Lower leg skin (tissue), 4 donors: ENCODE measurements at regions not wholly inside any gene's neighbourhood (a gene's known extent, or its start where the extent isn't known, plus 50 kb on each side); places are given as distances from the start of the nearest gene placed in this dataset.

Experiments used
- DNase-seq, 2 donors: peaks; one replicate each; pipeline ENCODE4 v3.0.0-alpha.2; 2019; ENCODE audit warnings: low spot score in 2 of 2
- H3K4me3 ChIP-seq: fragments of 200-600 bp; sonication (generic); 2 replicates; pipeline ENCODE4 v1.5.1; 2017; ENCODE audit warnings: mild to moderate bottlenecking, low read depth; ENCODE audit not compliant: poor library complexity, severe bottlenecking
- POLR2A ChIP-seq, 2 donors: fragments of 450-650 bp; IDR thresholded peaks; one replicate each; pipeline ENCODE4 v1.6.1; 2016 to 2017; ENCODE audit warnings: antibody characterized with exemption in 2 of 2, mild to moderate bottlenecking in 1 of 2, moderate library complexity in 1 of 2
- WGBS, 2 donors: methylation state at CpG; one replicate each; pipeline ENCODE4 v1.1.5; 2018; 5-methylcytosine and 5-hydroxymethylcytosine counted together
- intact Hi-C: fragments of 100-400 bp; cut with DNase I; formaldehyde crosslinking; loops from one replicate; pipeline ENCODE4 v1.15.0; 2023; ENCODE audit warnings: low total_unique reads
- TF ChIP-seq, protein P1 (sequence below), 3 donors: fragments of 450-650 bp; IDR thresholded peaks; one replicate each; pipeline ENCODE4 v1.5.1; 2016; ENCODE audit warnings: antibody characterized with exemption in 3 of 3, mild to moderate bottlenecking in 3 of 3, moderate library complexity in 2 of 3

DNA sequence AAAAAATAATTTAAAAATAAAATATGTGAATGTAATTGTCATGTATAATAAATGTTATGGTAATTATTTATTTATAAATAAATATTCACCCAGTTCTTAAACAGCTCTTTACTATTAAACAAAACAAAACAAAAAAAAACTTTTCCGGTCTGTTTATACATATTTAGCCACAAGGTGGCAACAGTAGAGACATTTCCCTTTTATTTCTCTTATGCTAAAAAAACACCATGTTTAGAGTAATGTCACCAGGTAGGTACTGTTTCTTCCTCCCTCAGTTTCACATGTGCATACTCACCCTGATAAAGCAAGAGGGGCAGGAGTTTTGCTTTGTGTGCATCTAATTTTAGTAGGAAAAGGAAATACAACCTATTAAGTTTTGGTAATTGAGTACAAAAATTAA, 610.4 kb upstream of the IMPG1 start:
- H3K4me3 ChIP-seq: no peak overlapping the region
- WGBS, 2 donors: 13 to 17% methylated on average over 1 of the region's 1 CpG
- no peak for DNase-seq
- TF ChIP-seq, protein P1, sequence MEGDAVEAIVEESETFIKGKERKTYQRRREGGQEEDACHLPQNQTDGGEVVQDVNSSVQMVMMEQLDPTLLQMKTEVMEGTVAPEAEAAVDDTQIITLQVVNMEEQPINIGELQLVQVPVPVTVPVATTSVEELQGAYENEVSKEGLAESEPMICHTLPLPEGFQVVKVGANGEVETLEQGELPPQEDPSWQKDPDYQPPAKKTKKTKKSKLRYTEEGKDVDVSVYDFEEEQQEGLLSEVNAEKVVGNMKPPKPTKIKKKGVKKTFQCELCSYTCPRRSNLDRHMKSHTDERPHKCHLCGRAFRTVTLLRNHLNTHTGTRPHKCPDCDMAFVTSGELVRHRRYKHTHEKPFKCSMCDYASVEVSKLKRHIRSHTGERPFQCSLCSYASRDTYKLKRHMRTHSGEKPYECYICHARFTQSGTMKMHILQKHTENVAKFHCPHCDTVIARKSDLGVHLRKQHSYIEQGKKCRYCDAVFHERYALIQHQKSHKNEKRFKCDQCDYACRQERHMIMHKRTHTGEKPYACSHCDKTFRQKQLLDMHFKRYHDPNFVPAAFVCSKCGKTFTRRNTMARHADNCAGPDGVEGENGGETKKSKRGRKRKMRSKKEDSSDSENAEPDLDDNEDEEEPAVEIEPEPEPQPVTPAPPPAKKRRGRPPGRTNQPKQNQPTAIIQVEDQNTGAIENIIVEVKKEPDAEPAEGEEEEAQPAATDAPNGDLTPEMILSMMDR (IDR thresholded peaks at IDR 0.05): no peak
- no peak for TF ChIP-seq POLR2A (IDR thresholded peaks at IDR 0.05)
- intact Hi-C loops: no loop called here

DNA sequence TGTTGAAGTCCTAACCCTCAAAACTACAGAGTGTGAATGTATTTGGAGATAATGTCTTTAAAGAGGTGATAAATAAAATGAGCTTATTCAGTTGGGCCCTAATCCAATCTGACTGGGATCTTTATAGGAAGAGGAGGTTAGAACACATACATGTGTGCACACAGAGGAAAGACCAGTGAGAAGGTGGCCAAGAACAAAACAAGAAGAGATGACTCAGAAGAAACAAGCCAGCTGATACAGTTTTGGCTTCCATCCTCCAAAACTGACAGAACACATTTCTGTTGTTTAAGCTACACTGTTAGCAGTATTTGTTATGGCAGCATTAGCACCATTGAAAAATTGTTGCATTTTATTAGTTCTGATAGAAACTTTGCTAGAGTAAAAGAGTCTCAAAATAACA, 609.3 kb upstream of the IMPG1 start:
- intact Hi-C loops: no loop called here
- DNase-seq: no peak
- no peak overlapping the region for H3K4me3 ChIP-seq
- TF ChIP-seq POLR2A (IDR thresholded peaks at IDR 0.05): no peak
- TF ChIP-seq, protein P1 (IDR thresholded peaks at IDR 0.05): no peak

GRCh38 chr6:76677017-76677416, 604.6 kb upstream of the IMPG1 start:
- no peak for DNase-seq
- H3K4me3 ChIP-seq: no peak overlapping the region
- intact Hi-C loops: no loop called here

DNA sequence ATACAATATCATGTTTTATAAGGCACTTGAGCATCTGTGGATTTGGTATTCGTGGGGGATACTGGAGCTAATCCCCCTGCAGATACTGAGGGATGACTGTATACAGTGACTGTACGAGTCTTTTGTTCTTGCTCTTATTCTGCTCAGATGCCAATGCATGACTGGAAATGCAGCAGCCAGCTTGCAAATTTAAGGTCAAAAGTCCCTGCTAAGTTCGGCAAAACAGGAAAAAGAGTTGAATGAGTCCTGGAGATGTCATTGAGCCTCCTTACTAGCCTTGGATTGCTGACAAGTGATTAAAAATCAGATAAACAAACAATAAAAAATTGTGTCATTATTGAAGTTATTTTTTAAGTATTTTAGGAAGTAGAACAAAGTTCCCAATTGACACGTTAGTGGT, 599.3 kb upstream of the IMPG1 start:
- intact Hi-C loops: no loop called here
- no peak for DNase-seq
- TF ChIP-seq POLR2A (IDR thresholded peaks at IDR 0.05): no peak
- TF ChIP-seq, protein P1 (IDR thresholded peaks at IDR 0.05): no peak
- WGBS, 2 donors: 55 to 61% methylated on average over 4 of the region's 4 CpGs
- H3K4me3 ChIP-seq: no peak overlapping the region

More at GRCh38 chr6:76677017-76677416, 604.6 kb upstream of the IMPG1 start:
- TF ChIP-seq, protein P1 (IDR thresholded peaks at IDR 0.05): no peak
- TF ChIP-seq POLR2A (IDR thresholded peaks at IDR 0.05): no peak
- 62 to 91% methylated on average over 2 of the region's 2 CpGs for WGBS, 2 donors

- H3K4me3 ChIP-seq: no peak overlapping the region
- DNase-seq: no peak
- intact Hi-C loops: no loop called here
- 85 to 91% methylated on average over 1 of the region's 1 CpG for WGBS, 2 donors
- TF ChIP-seq, protein P1 (IDR thresholded peaks at IDR 0.05): no peak
- no peak for TF ChIP-seq POLR2A (IDR thresholded peaks at IDR 0.05)
These were observed 571.8 kb upstream of the IMPG1 start for GRCh38 chr6:76644231-76644630.

DNA sequence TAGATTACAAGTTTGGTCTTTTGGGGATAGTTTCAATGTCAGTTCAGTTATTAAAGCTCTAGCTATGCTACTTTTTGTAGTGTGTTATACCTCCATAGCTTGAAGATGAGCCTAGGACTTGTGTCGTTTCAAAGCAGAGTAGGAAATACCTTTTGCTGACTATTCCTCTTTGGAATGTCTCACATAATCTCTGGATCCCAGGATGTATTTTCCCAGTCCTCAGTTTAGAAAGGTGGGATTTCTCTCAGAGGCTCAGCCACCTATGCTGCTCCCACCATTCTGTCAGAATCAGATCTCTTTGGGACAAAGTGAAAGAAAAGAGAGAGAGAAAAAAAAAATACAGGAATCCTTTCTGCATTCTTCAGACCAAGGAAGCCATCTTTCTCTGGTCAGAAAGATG, 567.5 kb upstream of the IMPG1 start:
- 81 to 83% methylated on average over 1 of the region's 1 CpG for whole genome bisulfite sequencing, 2 donors
- TF ChIP-seq, protein P1 (IDR thresholded peaks at IDR 0.05): no peak
- no peak for TF ChIP-seq POLR2A (IDR thresholded peaks at IDR 0.05)
- H3K4me3 ChIP-seq: no peak overlapping the region
- DNase-seq: no peak
- intact Hi-C loops: no loop called here
